Mammary epithelial cell (primary cell): ENCODE measurements at regions not wholly inside any gene's neighbourhood (a gene's known extent, or its start where the extent isn't known, plus 50 kb on each side); places are given as distances from the start of the nearest gene placed in this dataset.
"Not testable (repeated sequence)": the region's sequence is repeated elsewhere in the genome, so short reads cannot be mapped to it uniquely, and the experiment has no call there.

ENCODE experiments used
- CTCF ChIP-seq, 2 donors: IDR thresholded peaks in 1 of 2; conservative IDR thresholded peaks in 1 of 2; 2 replicates each; pipeline ENCODE4 v1.5.1; 2011 to 2012; ENCODE audit warnings: inconsistent platforms in 2 of 2, low read length in 2 of 2, mild to moderate bottlenecking in 2 of 2, control low read depth in 1 of 2, low read depth in 1 of 2; ENCODE audit not compliant: insufficient read depth in 1 of 2; ENCODE audit errors: extremely low read depth in 1 of 2
- EZH2 ChIP-seq: IDR thresholded peaks from 2 replicates; pipeline ENCODE4 v1.6.1; 2012; ENCODE audit warnings: low read length, inconsistent platforms, borderline replicate concordance

- TF ChIP-seq CTCF (conservative IDR thresholded peaks at IDR 0.05 in 1 of 2, IDR thresholded peaks at IDR 0.05 in 1 of 2; ENCODE audit: extremely low read depth in 1 of 2, insufficient read depth in 1 of 2, low read depth in 1 of 2, low read length in 2 of 2); EZH2: not testable (repeated sequence)
These were observed 166.4 kb downstream of the FAM72C start for GRCh38 chr1:143805374-143805773.
